NT2/D1 (cell line): ENCODE measurements at regions not wholly inside any gene's neighbourhood (a gene's known extent, or its start where the extent isn't known, plus 50 kb on each side); places are given as distances from the start of the nearest gene placed in this dataset.

Source experiments
- SUZ12 ChIP-seq: IDR thresholded peaks from 2 replicates; pipeline ENCODE4 v1.6.1; 2011; ENCODE audit not compliant: insufficient read length, insufficient read depth; ENCODE audit errors: extremely low read depth
- YY1 ChIP-seq: IDR thresholded peaks from 2 replicates; pipeline ENCODE4 v1.6.1; 2011; ENCODE audit not compliant: insufficient read length, insufficient read depth
- ZNF274 ChIP-seq: IDR thresholded peaks from 2 replicates; pipeline ENCODE4 v1.6.1; 2011; ENCODE audit warnings: mild to moderate bottlenecking, low read depth, low read length

DNA sequence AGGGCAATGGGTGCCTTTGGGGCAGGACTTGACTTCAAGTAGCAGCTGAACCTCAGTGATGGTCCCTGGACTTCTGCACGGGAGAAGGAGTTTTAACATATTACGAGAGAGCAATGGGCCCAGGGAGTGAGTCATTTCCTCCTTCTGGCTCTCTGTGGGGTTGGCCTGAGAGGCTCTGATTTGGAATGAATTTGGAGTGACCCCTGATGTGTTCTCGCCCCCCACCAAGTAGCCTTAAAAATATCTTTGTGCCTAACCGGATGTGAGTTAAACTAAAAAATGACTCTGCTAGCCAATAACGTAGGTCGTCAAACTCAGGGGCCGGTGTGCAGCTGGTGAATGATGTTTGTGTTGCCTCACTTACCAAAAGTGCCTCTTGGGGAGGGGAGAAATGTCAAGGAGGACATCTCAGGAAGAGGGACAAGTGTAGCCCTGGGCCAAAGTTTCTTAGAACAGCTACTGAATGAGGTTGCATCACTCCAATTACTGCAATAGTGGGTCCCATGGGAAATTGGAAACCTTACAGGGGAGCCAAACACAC, 656.6 kb downstream of the INHBA start:
- TF ChIP-seq SUZ12 (no peak), YY1 (no peak), ZNF274 (no peak)
